ENCODE measurements at regions not wholly inside any gene's neighbourhood (a gene's known extent, or its start where the extent isn't known, plus 50 kb on each side); places are given as distances from the start of the nearest gene placed in this dataset.

DNA sequence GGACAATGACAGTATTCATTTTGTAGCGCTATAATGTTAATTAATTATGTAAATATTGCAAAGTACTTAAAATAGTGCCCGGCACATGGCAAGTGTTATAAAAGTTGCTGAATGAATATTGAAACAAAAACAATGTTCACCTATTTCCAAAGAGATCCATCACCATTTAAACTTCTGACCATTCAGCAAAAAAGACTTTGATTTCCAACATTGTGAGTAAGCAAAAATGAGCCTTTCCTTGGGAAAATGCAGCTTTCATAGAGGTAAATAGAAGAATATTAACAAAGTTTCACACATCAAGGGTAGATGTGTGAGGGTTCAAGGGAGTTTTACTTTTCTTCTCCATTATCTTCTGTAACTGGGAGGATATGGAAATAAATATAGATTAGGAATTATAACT, 1089.4 kb upstream of the C9orf72 start:
- H3K27ac ChIP-seq (replicated peaks): no peak overlapping the region
- intact Hi-C loops (cut with micrococcal nuclease): no loop called here
- no peak overlapping the region for H3K4me3 ChIP-seq
- no peaks in the 10 kb centered on the region for H3K27me3 ChIP-seq (ENCODE audit: low read depth)
- H3K36me3 ChIP-seq: no peaks in the 10 kb centered on the region
- H3K4me1 ChIP-seq: no peaks in the 10 kb centered on the region
- DNase-seq: no peak
- no peaks in the 10 kb centered on the region for H3K9me3 ChIP-seq (replicated peaks)
- TF ChIP-seq, protein P1, sequence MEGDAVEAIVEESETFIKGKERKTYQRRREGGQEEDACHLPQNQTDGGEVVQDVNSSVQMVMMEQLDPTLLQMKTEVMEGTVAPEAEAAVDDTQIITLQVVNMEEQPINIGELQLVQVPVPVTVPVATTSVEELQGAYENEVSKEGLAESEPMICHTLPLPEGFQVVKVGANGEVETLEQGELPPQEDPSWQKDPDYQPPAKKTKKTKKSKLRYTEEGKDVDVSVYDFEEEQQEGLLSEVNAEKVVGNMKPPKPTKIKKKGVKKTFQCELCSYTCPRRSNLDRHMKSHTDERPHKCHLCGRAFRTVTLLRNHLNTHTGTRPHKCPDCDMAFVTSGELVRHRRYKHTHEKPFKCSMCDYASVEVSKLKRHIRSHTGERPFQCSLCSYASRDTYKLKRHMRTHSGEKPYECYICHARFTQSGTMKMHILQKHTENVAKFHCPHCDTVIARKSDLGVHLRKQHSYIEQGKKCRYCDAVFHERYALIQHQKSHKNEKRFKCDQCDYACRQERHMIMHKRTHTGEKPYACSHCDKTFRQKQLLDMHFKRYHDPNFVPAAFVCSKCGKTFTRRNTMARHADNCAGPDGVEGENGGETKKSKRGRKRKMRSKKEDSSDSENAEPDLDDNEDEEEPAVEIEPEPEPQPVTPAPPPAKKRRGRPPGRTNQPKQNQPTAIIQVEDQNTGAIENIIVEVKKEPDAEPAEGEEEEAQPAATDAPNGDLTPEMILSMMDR (IDR thresholded peaks at IDR 0.05; ENCODE audit: borderline replicate concordance): no peak

DNA sequence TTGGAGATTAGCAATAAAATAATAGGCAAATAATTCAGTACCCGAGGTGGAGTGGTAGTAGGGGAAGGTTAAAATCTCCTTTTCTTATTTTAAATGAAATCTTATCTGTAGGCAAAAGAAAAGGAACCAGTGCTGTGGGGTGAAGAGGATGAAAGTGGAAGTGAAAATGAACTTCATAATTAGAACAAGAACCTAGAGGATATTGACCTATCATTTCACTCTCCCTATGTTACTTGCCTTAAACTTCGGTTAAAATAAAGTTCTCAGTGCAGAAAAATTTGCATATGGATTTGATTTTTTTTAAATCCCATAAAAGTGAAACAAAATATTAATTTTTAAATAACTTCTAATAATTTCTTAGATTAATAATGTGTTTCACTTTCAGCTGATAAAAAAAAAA, 1094.9 kb upstream of the C9orf72 start:
- Histone ChIP-seq H3K4me1 (no peaks in the 10 kb centered on the region), H3K36me3 (no peaks in the 10 kb centered on the region), H3K9me3 (replicated peaks) (peaks cover 2% of the 10 kb centered on the region), H3K27me3 (ENCODE audit: low read depth) (no peaks in the 10 kb centered on the region), H3K27ac (replicated peaks) (no peak overlapping the region), H3K4me3 (no peak overlapping the region)
- no peak for DNase-seq
- TF ChIP-seq, protein P1 (IDR thresholded peaks at IDR 0.05; ENCODE audit: borderline replicate concordance): no peak
- intact Hi-C loops (cut with micrococcal nuclease): no loop called here

DNA sequence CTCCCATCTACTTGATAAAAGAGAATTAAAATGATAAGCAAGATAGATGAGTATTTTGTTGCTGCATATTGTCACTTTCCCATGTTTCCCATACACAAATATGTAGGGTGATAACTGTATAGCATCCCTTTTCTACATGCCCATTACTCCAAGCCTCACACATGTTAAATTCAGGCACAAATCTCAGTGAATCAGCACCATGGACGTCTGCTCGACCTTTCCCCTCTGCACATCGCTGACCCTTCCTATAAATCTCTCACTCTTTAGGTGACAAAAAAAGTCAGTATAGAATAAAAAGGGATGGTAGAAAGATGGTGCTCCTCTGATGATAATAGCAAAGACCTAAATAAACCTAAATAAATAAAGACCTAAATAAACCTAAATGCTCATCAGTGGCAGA, 1097.7 kb upstream of the C9orf72 start:
- TF ChIP-seq, protein P1 (IDR thresholded peaks at IDR 0.05; ENCODE audit: borderline replicate concordance): no peak
- intact Hi-C loops (cut with micrococcal nuclease): no loop called here
- no peak overlapping the region for H3K4me3 ChIP-seq
- H3K9me3 ChIP-seq (replicated peaks): peaks cover 6% of the 10 kb centered on the region
- no peaks in the 10 kb centered on the region for H3K4me1 ChIP-seq
- H3K27me3 ChIP-seq (ENCODE audit: low read depth): no peaks in the 10 kb centered on the region
- no peaks in the 10 kb centered on the region for H3K36me3 ChIP-seq
- H3K27ac ChIP-seq (replicated peaks): no peak overlapping the region
- no peak for DNase-seq

DNA sequence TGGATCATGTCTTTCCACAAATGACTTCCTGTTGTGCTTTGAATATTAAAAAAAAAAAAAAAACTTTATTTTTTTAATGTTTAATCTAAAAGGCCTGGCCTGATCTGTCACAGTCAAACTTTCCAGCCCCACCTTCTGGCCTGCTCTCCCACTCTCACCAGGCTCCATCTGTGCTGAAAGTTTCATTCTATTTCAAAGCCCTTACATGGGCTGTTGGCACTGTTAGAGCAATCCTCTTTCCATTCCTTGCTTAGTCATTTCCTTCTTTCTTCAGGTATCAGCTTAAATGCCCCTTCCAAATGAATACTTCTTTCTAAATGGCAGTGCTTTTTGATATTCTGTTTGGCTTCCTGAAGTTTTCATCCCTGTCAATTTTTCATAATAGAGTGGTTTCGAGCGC, 1104.8 kb upstream of the C9orf72 start:
- peaks cover 4% of the 10 kb centered on the region for H3K9me3 ChIP-seq (replicated peaks)
- no peak overlapping the region for H3K4me3 ChIP-seq
- no peak for DNase-seq
- no peaks in the 10 kb centered on the region for H3K36me3 ChIP-seq
- no peak overlapping the region for H3K27ac ChIP-seq (replicated peaks)
- intact Hi-C loops (cut with micrococcal nuclease): no loop called here
- H3K4me1 ChIP-seq: no peaks in the 10 kb centered on the region
- no peaks in the 10 kb centered on the region for H3K27me3 ChIP-seq (ENCODE audit: low read depth)
- TF ChIP-seq, protein P1 (IDR thresholded peaks at IDR 0.05; ENCODE audit: borderline replicate concordance): no peak

DNA sequence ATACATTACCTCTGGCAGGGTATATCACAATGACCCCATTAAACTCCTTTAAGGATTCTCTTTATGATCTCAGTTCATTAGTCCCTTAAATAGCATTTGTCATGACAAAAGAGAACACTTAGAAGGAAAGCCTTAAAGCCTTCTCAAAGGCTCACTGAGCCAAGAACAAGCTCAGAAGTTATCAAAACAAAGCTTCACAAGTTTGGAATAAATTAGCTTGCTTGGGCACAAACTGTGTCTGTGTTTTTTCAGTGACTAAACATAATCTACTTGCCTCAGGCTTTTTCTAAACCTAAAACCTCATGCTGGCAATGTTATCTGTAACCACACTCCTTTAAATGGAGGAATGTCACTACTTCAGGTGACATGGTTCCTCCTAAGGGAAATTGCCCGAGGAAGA, 1114.9 kb upstream of the C9orf72 start:
- DNase-seq: no peak
- H3K27ac ChIP-seq (replicated peaks): no peak overlapping the region
- no peaks in the 10 kb centered on the region for H3K4me1 ChIP-seq
- peaks cover 9% of the 10 kb centered on the region for H3K9me3 ChIP-seq (replicated peaks)
- no peak overlapping the region for H3K4me3 ChIP-seq
- no peaks in the 10 kb centered on the region for H3K36me3 ChIP-seq
- intact Hi-C loops (cut with micrococcal nuclease): no loop called here
- TF ChIP-seq, protein P1 (IDR thresholded peaks at IDR 0.05; ENCODE audit: borderline replicate concordance): no peak
- H3K27me3 ChIP-seq (ENCODE audit: low read depth): no peaks in the 10 kb centered on the region

DNA sequence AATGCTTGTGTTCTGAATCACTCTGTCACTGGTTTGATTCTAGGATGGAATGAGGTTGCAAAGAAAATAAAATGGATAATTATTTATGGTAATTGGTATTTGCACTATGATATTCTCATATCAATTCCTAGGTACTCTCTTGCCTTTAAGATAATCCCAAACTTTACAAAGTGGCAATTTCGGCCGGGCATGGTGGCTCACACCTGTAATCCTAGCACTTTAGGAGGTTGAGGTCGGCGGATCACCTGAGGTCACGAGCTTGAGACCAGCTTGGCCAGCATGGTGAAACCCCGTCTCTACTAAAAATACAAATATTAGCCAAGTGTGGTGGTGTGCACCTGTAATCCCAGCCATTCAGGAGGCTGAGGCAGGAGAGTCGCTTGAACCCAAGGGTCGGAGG, 1118.7 kb upstream of the C9orf72 start:
- DNase-seq: no peak

More for the DNA sequence above, 1118.7 kb upstream of the C9orf72 start:
- H3K4me1 ChIP-seq: no peaks in the 10 kb centered on the region
- no peaks in the 10 kb centered on the region for H3K27me3 ChIP-seq (ENCODE audit: low read depth)
- H3K4me3 ChIP-seq: no peak overlapping the region
- no peak overlapping the region for H3K27ac ChIP-seq (replicated peaks)
- H3K9me3 ChIP-seq (replicated peaks): no peaks in the 10 kb centered on the region
- no peaks in the 10 kb centered on the region for H3K36me3 ChIP-seq
- TF ChIP-seq, protein P1 (IDR thresholded peaks at IDR 0.05; ENCODE audit: borderline replicate concordance): no peak
- intact Hi-C loops (cut with micrococcal nuclease): no loop called here

All from left ventricle myocardium inferior (tissue), 1 donor.